ENCODE measurements at regions not wholly inside any gene's neighbourhood (a gene's known extent, or its start where the extent isn't known, plus 50 kb on each side); places are given as distances from the start of the nearest gene placed in this dataset.

DNA sequence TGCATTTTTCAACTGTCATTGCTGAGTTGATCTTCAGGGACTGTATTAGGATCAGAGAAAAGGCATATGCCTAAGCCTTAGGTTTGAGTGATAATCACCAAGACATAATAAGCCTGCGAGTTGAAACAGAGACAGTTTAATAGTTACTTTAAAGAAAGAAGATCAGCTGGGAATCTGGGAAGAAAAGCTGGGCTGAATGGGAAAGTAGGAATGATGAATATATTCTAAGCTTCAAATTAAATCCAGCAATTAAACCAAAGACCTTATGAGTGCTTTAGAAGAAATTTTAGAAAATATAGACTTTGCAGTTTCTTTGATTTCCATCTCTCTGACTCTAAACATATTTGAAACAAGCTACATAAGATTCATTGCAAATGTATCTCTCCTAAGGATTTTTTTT is 222.3 kb downstream of the ENC1 start:
- DNase-seq (ENCODE audit: insufficient read length) (no peak), FAIRE-seq (no peak)
- TF ChIP-seq TAF1 (IDR thresholded peaks at IDR 0.05; ENCODE audit: borderline replicate concordance, low read depth, low read length) (no peak), POLR2AphosphoS5 (IDR thresholded peaks at IDR 0.05; ENCODE audit: low read depth, low read length) (no peak), POLR2A (IDR thresholded peaks at IDR 0.05; ENCODE audit: low read depth, low read length) (no peak)

DNA sequence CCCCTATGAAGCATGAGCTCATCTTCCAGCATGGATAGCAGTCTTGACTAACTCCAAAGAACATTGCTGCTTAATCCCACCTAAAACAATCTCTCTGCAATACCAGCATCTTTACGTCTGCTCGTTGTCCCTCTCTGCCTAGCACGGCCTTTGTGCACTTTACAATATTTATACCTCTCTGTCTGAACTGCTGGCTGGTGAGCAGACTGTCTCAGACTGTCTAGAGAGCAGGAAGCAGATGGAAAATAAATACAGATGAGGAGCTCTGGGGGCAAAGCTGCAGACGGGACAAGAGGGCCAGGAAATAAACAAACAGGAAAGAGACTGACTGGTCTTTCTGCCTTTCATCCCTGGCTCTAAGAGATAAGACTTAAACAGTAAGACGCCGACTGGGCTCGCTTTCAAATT is 224.8 kb downstream of the ENC1 start:
- TF ChIP-seq POLR2AphosphoS5 (IDR thresholded peaks at IDR 0.05; ENCODE audit: low read depth, low read length) (no peak), POLR2A (IDR thresholded peaks at IDR 0.05; ENCODE audit: low read depth, low read length) (no peak)
- FAIRE-seq (no peak), DNase-seq (ENCODE audit: insufficient read length) (no peak)

DNA sequence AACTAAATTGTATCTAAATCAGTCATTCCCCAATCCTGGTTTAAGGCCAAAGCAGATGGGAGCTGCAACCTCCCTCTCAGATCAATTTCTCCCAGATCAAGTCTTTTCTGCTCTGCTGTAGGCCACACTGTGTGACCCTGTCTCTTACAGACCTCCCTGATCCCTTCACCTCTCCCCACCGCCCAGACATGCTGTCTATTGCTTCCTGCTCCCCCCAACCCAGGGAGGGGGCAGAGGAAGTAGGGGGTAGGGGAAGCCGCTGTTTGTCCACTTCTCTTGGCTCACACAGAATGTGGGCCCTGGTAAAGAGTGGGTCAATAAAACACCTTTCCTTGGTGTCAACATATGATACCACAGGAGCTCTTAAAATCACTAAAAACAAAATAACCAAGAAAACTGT is 226.3 kb downstream of the ENC1 start:
- FAIRE-seq (no peak), DNase-seq (ENCODE audit: insufficient read length) (no peak)
- TF ChIP-seq TAF1 (IDR thresholded peaks at IDR 0.05; ENCODE audit: borderline replicate concordance, low read depth, low read length) (no peak), POLR2AphosphoS5 (IDR thresholded peaks at IDR 0.05; ENCODE audit: low read depth, low read length) (no peak), POLR2A (IDR thresholded peaks at IDR 0.05; ENCODE audit: low read depth, low read length) (no peak)

DNA sequence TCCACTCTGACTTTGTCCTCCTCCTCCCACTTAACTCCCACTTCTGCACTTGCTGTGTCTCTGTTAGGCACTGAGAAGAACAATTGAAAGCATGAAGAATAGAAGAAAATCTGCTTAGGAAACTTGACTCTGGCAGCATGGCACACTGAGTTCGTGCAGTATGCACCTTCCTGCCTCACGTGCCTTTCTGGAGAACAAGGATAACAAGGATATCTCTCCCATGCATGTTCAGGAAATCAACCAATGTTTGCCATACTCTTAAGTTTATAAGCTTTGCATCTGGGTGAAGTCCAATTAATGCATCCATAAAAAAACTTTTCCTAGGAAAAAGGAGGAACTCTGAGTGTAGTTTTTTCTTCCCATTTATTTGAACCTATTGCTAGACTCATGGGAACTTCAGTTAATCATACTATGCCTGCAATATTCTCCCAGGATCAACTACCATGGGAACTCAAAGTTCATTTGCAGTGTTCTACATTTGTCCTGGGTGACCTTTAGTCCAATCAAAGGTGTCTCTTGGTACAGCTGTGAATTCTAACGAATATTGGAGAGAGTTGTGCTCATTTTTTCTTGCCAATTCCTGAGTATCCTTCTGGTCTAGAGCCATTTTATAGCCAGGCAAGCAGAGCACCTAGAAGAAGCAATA is 227.0 kb downstream of the ENC1 start:
- no peak for TF ChIP-seq POLR2A (IDR thresholded peaks at IDR 0.05; ENCODE audit: low read depth, low read length)
- TF ChIP-seq TAF1 (IDR thresholded peaks at IDR 0.05; ENCODE audit: borderline replicate concordance, low read depth, low read length) = no peak
- TF ChIP-seq POLR2AphosphoS5 (IDR thresholded peaks at IDR 0.05; ENCODE audit: low read depth, low read length) = no peak
- DNase-seq (ENCODE audit: insufficient read length) (no peak), FAIRE-seq (no peak)

DNA sequence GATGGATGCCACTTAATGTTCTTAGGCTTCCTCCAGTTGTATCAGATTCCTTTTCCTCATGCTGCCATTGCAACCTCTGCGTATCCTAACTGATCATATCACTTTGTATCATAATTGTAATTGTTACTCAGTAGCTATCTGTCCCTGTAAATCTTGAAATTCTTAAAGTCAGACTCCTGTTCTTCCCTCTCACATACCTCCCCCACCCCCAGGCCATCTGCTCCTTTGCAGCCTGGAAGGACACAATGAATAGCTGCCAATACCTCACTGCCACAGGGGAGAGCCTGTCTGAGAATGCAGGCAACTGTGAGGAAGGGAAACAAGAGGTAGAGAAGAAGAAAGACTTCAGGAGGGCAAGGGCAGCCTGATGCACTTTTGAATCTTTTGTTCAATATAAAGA is 228.5 kb downstream of the ENC1 start:
- DNase-seq (ENCODE audit: insufficient read length) (no peak), FAIRE-seq (no peak)
- no peak for TF ChIP-seq TAF1 (IDR thresholded peaks at IDR 0.05; ENCODE audit: borderline replicate concordance, low read depth, low read length)
- TF ChIP-seq POLR2A (IDR thresholded peaks at IDR 0.05; ENCODE audit: low read depth, low read length) = no peak
- no peak for TF ChIP-seq POLR2AphosphoS5 (IDR thresholded peaks at IDR 0.05; ENCODE audit: low read depth, low read length)

DNA sequence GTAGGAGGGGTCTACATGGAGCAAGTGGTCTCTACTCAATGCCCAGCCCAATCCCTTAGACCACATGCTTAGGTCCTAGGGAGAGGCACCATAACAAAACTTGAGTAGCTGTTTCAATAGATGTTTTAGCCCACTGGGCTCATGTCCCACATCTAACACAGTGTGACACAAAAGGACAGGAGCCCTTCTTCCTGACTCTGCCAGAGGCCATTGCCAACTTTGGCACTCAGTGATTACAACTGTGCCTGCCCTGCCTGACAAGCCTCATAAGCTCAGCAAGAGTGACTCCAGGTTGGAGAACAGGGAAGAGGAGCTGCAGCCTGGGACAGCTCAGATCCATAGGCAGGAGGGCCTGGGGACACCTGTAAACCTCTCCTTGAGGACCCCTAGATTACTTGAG is 230.8 kb downstream of the ENC1 start:
- FAIRE-seq = no peak
- no peak for TF ChIP-seq POLR2A (IDR thresholded peaks at IDR 0.05; ENCODE audit: low read depth, low read length)
- TF ChIP-seq POLR2AphosphoS5 (IDR thresholded peaks at IDR 0.05; ENCODE audit: low read depth, low read length) = no peak
- TF ChIP-seq TAF1 (IDR thresholded peaks at IDR 0.05; ENCODE audit: borderline replicate concordance, low read depth, low read length) = no peak
- no peak for DNase-seq (ENCODE audit: insufficient read length)

DNA sequence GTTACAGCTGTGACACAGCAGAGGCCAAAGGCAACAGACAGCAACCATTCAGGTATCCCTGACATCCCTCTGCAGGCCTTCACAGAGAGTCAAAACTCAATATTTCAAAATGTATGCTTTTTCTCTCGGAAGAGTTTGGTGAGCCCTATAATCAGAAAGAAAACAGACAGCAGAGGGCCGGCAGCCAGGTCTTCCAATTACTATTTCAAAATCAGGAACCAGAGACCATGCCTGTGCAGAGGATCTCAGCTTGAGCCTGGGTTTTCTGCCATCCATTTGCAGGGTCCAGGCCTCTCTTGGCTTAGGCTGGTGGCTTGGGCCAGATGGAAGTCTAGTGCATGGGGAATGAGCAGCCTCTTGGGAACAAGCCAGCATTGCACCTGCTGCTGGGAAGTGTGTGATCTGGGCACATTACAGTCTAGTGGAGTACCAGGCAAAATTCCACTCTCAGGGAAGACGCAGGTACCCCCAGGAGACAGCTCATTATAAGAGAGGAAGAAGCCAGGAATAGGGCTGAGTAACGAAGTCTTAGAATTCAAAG is 231.3 kb downstream of the ENC1 start:
- TF ChIP-seq POLR2A (IDR thresholded peaks at IDR 0.05; ENCODE audit: low read depth, low read length) (no peak), POLR2AphosphoS5 (IDR thresholded peaks at IDR 0.05; ENCODE audit: low read depth, low read length) (no peak), TAF1 (IDR thresholded peaks at IDR 0.05; ENCODE audit: borderline replicate concordance, low read depth, low read length) (no peak)
- FAIRE-seq (no peak), DNase-seq (ENCODE audit: insufficient read length) (no peak)

DNA sequence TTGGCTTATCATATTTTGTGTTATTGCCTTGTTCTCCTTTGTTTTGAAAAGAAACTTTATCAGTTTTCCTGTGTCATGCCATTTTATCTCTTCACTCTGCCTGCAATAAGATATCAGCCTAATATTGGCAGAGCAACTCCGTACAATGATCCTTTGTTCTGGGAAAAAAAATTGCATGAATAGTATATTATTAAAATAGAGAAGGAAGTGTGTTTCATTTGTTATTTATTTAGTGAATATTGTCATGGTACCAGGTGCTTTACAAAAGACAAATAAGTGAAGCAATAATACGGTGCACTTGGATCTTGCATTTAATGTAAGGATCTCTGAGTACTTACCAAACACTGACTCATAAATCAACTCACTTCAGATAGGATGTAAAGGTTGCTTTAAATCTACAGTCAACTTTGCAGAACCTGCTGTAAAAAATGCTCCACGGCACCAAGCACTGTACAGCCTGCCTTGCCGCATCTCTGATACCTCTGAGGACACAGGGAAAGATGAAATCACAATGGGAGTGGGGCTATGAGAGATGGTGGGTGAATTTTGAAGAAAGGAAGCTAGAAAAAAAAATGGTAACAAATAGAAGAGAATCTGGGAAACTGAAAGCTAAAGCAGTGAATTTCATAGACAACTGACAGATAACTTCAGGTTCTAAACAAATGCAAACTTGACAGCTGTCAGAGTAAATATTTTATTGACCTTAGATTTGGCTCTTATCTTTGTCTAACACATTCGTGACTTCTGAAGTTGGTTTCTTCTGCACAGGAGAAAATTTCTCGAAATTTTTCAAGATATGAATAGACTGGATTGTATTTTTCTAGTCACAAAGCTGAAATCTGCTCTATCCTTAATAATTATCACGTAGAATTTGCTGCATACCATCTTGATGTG is 232.1 kb downstream of the ENC1 start:
- TF ChIP-seq TAF1 (IDR thresholded peaks at IDR 0.05; ENCODE audit: borderline replicate concordance, low read depth, low read length) = no peak
- no peak for TF ChIP-seq POLR2AphosphoS5 (IDR thresholded peaks at IDR 0.05; ENCODE audit: low read depth, low read length)
- TF ChIP-seq POLR2A (IDR thresholded peaks at IDR 0.05; ENCODE audit: low read depth, low read length) = no peak
- no peak for DNase-seq (ENCODE audit: insufficient read length)
- FAIRE-seq = no peak

DNA sequence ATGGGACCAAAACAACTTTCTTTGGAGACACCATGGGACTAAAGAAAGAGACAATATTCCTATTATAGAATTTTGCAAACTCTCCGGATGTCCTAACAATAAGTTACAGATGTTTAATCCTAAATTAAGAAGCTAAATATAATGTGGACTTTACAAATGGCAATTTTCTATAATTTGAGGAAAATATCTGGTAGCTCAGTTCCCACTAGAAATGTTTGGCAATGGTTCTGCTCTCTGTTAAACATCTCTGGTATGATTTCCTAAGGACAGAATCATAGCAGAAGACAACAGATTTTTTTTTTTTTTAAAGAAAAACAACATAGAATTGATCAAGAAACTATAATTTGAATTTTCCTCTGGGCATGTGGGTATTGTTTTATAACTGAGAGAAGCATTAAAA is 232.8 kb downstream of the ENC1 start:
- DNase-seq (ENCODE audit: insufficient read length) (no peak), FAIRE-seq (no peak)
- TF ChIP-seq POLR2A (IDR thresholded peaks at IDR 0.05; ENCODE audit: low read depth, low read length) (no peak), TAF1 (IDR thresholded peaks at IDR 0.05; ENCODE audit: borderline replicate concordance, low read depth, low read length) (no peak), POLR2AphosphoS5 (IDR thresholded peaks at IDR 0.05; ENCODE audit: low read depth, low read length) (no peak)

DNA sequence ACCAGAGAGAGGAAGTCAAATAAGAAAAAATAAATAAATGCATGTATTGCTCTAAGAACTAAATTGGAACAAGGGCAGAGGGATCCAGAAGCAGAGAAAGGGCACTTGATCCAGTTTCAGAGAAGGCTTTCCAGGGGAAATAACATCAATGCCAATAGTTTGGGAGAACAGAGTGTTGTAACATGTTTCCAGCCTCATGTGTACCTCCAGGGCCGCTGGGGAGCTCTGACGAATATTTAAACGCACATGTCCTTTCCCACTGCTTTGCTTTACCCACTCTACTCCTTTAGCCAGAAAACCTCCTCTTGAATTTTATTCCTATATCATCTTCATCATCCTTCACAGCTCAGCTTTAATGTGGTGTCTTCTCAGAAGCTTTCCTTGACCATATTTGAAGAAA is 233.7 kb downstream of the ENC1 start:
- no peak for FAIRE-seq
- TF ChIP-seq POLR2AphosphoS5 (IDR thresholded peaks at IDR 0.05; ENCODE audit: low read depth, low read length) = no peak
- TF ChIP-seq TAF1 (IDR thresholded peaks at IDR 0.05; ENCODE audit: borderline replicate concordance, low read depth, low read length) = no peak
- no peak for TF ChIP-seq POLR2A (IDR thresholded peaks at IDR 0.05; ENCODE audit: low read depth, low read length)
- DNase-seq (ENCODE audit: insufficient read length) = no peak

DNA sequence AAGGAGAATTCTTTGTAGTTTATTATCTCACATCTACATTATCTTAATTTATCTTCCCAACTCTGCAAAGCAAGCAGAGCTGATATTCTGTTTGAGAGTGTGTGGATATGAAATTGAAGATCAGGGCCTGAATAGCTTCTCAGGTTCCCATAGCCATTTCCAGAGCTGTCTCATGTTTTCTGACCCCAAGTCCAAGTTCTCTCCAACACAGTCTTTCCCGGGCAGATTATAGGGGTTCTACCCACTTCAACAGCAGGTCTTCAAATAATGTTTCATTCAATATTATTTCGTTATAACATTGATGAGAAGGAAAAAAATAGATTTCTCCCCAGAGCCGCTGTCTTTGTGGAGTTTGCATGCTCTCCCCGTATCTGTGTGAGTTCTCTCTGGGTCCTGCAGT is 234.9 kb downstream of the ENC1 start:
- FAIRE-seq = no peak
- DNase-seq (ENCODE audit: insufficient read length) = no peak
- TF ChIP-seq TAF1 (IDR thresholded peaks at IDR 0.05; ENCODE audit: borderline replicate concordance, low read depth, low read length) (no peak), POLR2AphosphoS5 (IDR thresholded peaks at IDR 0.05; ENCODE audit: low read depth, low read length) (no peak), POLR2A (IDR thresholded peaks at IDR 0.05; ENCODE audit: low read depth, low read length) (no peak)
